ENCODE measurements at regions not wholly inside any gene's neighbourhood (a gene's known extent, or its start where the extent isn't known, plus 50 kb on each side); places are given as distances from the start of the nearest gene placed in this dataset.

DNA sequence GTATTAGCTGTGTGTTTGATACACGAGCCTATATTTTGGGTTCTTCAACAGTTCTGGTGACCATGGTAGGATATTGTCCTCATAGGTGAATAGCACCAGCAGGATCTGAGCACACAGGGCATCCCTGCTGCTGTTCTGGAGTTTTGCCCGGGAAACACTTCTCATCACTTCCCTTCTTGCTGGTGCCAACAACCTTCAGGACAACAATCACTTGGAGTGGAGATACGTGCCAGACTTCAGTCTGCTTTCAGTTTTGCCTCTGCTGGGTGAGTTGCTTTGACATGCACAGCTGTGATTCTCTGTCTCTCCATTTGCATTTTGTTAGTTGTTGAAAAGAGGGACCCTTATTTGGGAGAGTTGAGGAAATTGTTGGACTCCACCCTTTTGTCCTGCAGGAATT lies 1347.2 kb upstream of the DDX18 start:
- 48 to 50% methylated on average over 3 of the region's 3 CpGs for WGBS, 2 donors
- ATAC-seq (ENCODE audit: low FRiP score) = no peak

GRCh38 chr2:116477229-116477628 lies 1337.3 kb upstream of the DDX18 start:
- no peaks in the 10 kb centered on the region for H3K27me3 ChIP-seq (ENCODE audit: control insufficient read depth in 1 of 2, insufficient read depth in 2 of 2, low read length in 1 of 2)
- no peaks in the 10 kb centered on the region for H3K4me1 ChIP-seq (ENCODE audit: control insufficient read depth in 1 of 2, insufficient read depth in 2 of 2, low read length in 2 of 2)
- ATAC-seq (ENCODE audit: low FRiP score) (no peak), DNase-seq (no peak)
- peaks cover 2% of the 10 kb centered on the region for H3K9me3 ChIP-seq (ENCODE audit: control insufficient read depth, low read length)
- no peaks in the 10 kb centered on the region for H3K36me3 ChIP-seq (ENCODE audit: control insufficient read depth in 1 of 2, insufficient read depth in 2 of 2, low read length in 1 of 2)
- 73 to 81% methylated on average over 3 of the region's 3 CpGs for WGBS, 2 donors
- H3K27ac ChIP-seq (ENCODE audit: low read depth in 1 of 2, low read length in 2 of 2) = no peak overlapping the region
- no peak overlapping the region for H3K4me3 ChIP-seq (ENCODE audit: low read length in 2 of 2)
- intact Hi-C loops (cut with DNase I) = no loop called here

More for the DNA sequence above, 1347.2 kb upstream of the DDX18 start:
- H3K27me3 ChIP-seq (ENCODE audit: control insufficient read depth in 1 of 2, insufficient read depth in 2 of 2, low read length in 1 of 2) = no peaks in the 10 kb centered on the region
- intact Hi-C loops (cut with DNase I) = no loop called here
- no peak for DNase-seq
- H3K9me3 ChIP-seq (ENCODE audit: control insufficient read depth, low read length) = no peaks in the 10 kb centered on the region
- no peaks in the 10 kb centered on the region for H3K4me1 ChIP-seq (ENCODE audit: control insufficient read depth in 1 of 2, insufficient read depth in 2 of 2, low read length in 2 of 2)
- no peak overlapping the region for H3K27ac ChIP-seq (ENCODE audit: low read depth in 1 of 2, low read length in 2 of 2)
- no peak overlapping the region for H3K4me3 ChIP-seq (ENCODE audit: low read length in 2 of 2)
- no peaks in the 10 kb centered on the region for H3K36me3 ChIP-seq (ENCODE audit: control insufficient read depth in 1 of 2, insufficient read depth in 2 of 2, low read length in 1 of 2)

DNA sequence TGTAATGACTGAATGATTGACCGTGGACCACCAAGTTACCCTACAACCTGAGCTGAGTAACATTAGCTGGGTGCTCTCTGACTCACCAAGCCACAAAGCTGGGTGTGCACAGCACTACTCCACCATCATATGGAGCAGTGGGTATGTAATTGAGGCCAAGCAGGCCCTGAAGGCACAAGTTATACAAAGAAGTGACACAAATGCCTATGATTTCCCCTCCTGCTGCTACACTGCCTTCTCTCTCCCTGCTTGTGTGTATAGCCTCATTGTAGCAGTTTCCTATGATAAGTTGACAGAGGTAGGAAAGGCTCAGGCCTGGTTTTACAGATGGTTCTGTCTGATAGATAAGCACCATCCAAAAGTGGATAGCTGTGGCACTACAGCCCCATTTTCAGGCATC lies 1327.2 kb upstream of the DDX18 start:
- Histone ChIP-seq H3K4me3 (ENCODE audit: low read length in 2 of 2) (no peak overlapping the region), H3K27me3 (ENCODE audit: control insufficient read depth in 1 of 2, insufficient read depth in 2 of 2, low read length in 1 of 2) (no peaks in the 10 kb centered on the region), H3K36me3 (ENCODE audit: control insufficient read depth in 1 of 2, insufficient read depth in 2 of 2, low read length in 1 of 2) (no peaks in the 10 kb centered on the region), H3K27ac (ENCODE audit: low read depth in 1 of 2, low read length in 2 of 2) (no peak overlapping the region), H3K4me1 (ENCODE audit: control insufficient read depth in 1 of 2, insufficient read depth in 2 of 2, low read length in 2 of 2) (no peaks in the 10 kb centered on the region), H3K9me3 (ENCODE audit: control insufficient read depth, low read length) (peaks cover 5% of the 10 kb centered on the region)
- no peak for ATAC-seq (ENCODE audit: low FRiP score)
- WGBS, 2 donors = 88 to 90% methylated on average over 1 of the region's 1 CpG
- intact Hi-C loops (cut with DNase I) = no loop called here
- DNase-seq = no peak

DNA sequence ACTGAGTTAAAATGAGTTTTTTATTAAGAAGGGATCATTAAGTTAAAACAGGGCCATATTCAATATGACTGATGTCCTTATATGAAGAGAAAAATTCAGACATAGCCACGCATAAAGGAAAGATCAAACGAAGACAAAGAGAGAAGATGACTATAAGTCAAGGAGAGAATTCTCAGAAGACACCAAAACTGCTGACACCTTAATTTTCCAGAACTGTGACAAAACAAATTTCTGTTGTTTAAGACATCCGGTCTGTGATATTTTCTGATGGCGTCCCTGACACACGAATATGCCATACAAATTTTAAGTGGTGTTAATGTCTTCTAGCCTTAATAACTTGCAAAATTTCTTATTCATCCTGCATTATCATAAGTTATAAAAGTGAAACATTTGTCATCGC lies 1325.2 kb upstream of the DDX18 start:
- no peaks in the 10 kb centered on the region for H3K27me3 ChIP-seq (ENCODE audit: control insufficient read depth in 1 of 2, insufficient read depth in 2 of 2, low read length in 1 of 2)
- intact Hi-C loops (cut with DNase I) = no loop called here
- ATAC-seq (ENCODE audit: low FRiP score) = no peak
- H3K4me1 ChIP-seq (ENCODE audit: control insufficient read depth in 1 of 2, insufficient read depth in 2 of 2, low read length in 2 of 2) = no peaks in the 10 kb centered on the region
- no peak overlapping the region for H3K27ac ChIP-seq (ENCODE audit: low read depth in 1 of 2, low read length in 2 of 2)
- no peaks in the 10 kb centered on the region for H3K36me3 ChIP-seq (ENCODE audit: control insufficient read depth in 1 of 2, insufficient read depth in 2 of 2, low read length in 1 of 2)
- H3K4me3 ChIP-seq (ENCODE audit: low read length in 2 of 2) = no peak overlapping the region
- peaks cover 5% of the 10 kb centered on the region for H3K9me3 ChIP-seq (ENCODE audit: control insufficient read depth, low read length)
- WGBS, 2 donors = 80 to 84% methylated on average over 6 of the region's 6 CpGs
- no peak for DNase-seq

GRCh38 chr2:116489944-116490343 lies 1324.5 kb upstream of the DDX18 start:
- no peak for ATAC-seq (ENCODE audit: low FRiP score)
- Histone ChIP-seq H3K4me3 (ENCODE audit: low read length in 2 of 2) (no peak overlapping the region), H3K36me3 (ENCODE audit: control insufficient read depth in 1 of 2, insufficient read depth in 2 of 2, low read length in 1 of 2) (no peaks in the 10 kb centered on the region), H3K27me3 (ENCODE audit: control insufficient read depth in 1 of 2, insufficient read depth in 2 of 2, low read length in 1 of 2) (no peaks in the 10 kb centered on the region), H3K4me1 (ENCODE audit: control insufficient read depth in 1 of 2, insufficient read depth in 2 of 2, low read length in 2 of 2) (no peaks in the 10 kb centered on the region), H3K9me3 (ENCODE audit: control insufficient read depth, low read length) (peaks cover 2% of the 10 kb centered on the region), H3K27ac (ENCODE audit: low read depth in 1 of 2, low read length in 2 of 2) (no peak overlapping the region)
- no peak for DNase-seq
- 56 to 76% methylated on average over 1 of the region's 1 CpG for WGBS, 2 donors
- intact Hi-C loops (cut with DNase I) = no loop called here

DNA sequence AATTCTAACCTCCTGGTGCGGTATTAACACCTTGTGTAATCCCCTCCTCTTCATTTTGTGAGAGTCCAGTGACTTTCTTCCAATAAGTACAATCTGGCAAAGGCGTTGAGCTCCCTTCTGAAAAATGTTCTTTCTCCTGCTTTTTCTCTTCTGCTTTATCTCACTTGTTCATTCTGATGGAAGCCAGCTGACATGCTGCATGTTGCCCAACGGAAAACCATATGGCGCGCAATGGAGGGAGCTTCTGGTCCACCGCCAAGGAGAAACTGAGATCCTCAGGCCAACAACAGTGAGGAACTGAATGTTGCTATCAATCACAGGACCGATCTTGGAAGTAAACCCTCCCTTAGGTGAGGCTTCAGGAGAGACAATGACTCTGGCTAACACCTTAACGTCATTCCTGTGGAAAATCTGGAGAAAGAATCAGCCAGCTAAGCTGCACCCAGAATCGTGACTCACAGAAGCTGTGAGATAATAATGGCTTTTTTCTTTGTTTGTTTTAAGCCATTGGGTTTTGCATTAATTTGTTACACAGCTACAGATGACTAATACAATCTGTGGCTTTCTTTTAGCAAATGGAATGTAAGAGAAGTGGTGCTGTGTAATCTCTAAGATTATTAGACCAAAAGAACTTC lies 1323.9 kb upstream of the DDX18 start:
- H3K27ac ChIP-seq (ENCODE audit: low read depth in 1 of 2, low read length in 2 of 2) = no peak overlapping the region
- H3K4me3 ChIP-seq (ENCODE audit: low read length in 2 of 2) = no peak overlapping the region
- ATAC-seq (ENCODE audit: low FRiP score) = no peak
- no peak for DNase-seq
- no peaks in the 10 kb centered on the region for H3K36me3 ChIP-seq (ENCODE audit: control insufficient read depth in 1 of 2, insufficient read depth in 2 of 2, low read length in 1 of 2)
- intact Hi-C loops (cut with DNase I) = no loop called here
- no peaks in the 10 kb centered on the region for H3K9me3 ChIP-seq (ENCODE audit: control insufficient read depth, low read length)
- no peaks in the 10 kb centered on the region for H3K27me3 ChIP-seq (ENCODE audit: control insufficient read depth in 1 of 2, insufficient read depth in 2 of 2, low read length in 1 of 2)
- 69 to 72% methylated on average over 9 of the region's 9 CpGs for WGBS, 2 donors
- H3K4me1 ChIP-seq (ENCODE audit: control insufficient read depth in 1 of 2, insufficient read depth in 2 of 2, low read length in 2 of 2) = no peaks in the 10 kb centered on the region

DNA sequence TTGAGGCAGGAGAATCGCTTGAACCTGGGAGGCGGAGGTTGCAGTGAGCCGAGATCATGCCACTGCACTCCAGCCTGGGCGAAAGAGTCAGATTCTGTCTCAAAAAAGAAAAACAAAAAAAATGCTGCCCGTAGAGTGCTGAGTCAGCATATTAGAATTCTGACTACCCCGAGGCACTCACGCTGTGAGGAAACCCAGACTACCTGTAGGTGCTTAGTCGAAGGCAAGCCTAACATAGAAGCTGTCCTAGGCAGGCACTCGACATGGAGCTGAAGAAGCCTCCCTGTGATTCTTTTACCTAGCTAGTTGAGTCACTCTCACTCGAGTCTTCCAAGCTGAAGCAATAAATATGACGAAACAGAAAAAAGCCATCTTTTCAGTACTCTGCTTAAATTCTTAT lies 1323.2 kb upstream of the DDX18 start:
- DNase-seq = no peak
- Histone ChIP-seq H3K27me3 (ENCODE audit: control insufficient read depth in 1 of 2, insufficient read depth in 2 of 2, low read length in 1 of 2) (no peaks in the 10 kb centered on the region), H3K4me1 (ENCODE audit: control insufficient read depth in 1 of 2, insufficient read depth in 2 of 2, low read length in 2 of 2) (no peaks in the 10 kb centered on the region), H3K27ac (ENCODE audit: low read depth in 1 of 2, low read length in 2 of 2) (no peak overlapping the region), H3K4me3 (ENCODE audit: low read length in 2 of 2) (no peak overlapping the region), H3K36me3 (ENCODE audit: control insufficient read depth in 1 of 2, insufficient read depth in 2 of 2, low read length in 1 of 2) (no peaks in the 10 kb centered on the region), H3K9me3 (ENCODE audit: control insufficient read depth, low read length) (no peaks in the 10 kb centered on the region)
- intact Hi-C loops (cut with DNase I) = no loop called here
- 79 to 82% methylated on average over 11 of the region's 11 CpGs for WGBS, 2 donors
- no peak for ATAC-seq (ENCODE audit: low FRiP score)

DNA sequence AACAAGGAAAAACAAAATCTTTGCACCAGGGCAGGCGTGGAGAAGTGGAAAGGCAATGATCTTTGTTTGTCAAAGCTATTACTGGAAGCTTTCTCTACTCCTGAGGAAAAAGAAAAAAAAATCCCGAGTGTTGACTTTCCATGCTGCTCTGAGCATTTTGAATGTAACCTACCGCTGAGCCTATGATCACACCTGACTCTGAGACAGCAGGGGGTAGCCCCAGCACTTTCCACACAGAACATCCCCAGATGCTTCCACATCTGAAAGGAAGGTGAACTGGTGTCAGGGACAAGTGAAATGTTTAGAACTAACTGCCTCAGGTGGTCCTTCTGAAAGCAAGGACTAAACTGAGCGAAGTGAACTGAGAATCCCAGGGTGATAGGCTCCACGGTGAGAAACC lies 1315.1 kb upstream of the DDX18 start:
- H3K36me3 ChIP-seq (ENCODE audit: control insufficient read depth in 1 of 2, insufficient read depth in 2 of 2, low read length in 1 of 2) = no peaks in the 10 kb centered on the region
- 31 to 35% methylated on average over 5 of the region's 5 CpGs for WGBS, 2 donors
- H3K4me3 ChIP-seq (ENCODE audit: low read length in 2 of 2) = no peak overlapping the region

DNA sequence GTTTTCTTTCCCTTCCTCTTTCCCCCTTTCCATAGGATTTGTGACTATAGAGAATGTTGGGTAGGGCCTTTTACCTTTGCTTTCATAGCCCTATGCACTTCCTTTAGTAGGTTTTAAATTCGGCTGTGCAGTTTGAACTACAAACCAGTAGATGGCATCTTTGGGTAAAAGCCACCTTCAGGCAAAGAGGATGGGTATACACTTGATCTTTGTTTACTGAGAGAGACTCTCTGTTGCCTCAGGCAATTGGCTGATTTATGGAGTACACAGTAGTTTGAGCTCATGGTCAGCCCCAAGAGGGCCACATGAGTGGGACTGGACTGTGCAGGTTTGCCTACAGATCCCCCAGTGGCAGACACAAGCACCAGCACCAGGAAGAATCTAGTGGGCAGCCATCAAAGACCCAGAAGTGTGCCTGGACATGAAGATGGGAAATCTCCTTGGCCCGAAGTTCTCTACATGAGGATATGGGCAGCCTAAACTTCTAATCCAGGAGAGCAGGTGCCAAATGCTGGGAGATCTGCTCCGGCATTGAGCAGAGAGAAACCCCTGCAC lies 1304.3 kb upstream of the DDX18 start:
- H3K9me3 ChIP-seq (ENCODE audit: control insufficient read depth, low read length) = peaks cover 2% of the 10 kb centered on the region
- H3K27ac ChIP-seq (ENCODE audit: low read depth in 1 of 2, low read length in 2 of 2) = no peak overlapping the region
- WGBS, 2 donors = 37 to 38% methylated on average over 3 of the region's 3 CpGs
- ATAC-seq (ENCODE audit: low FRiP score) = no peak
- no peaks in the 10 kb centered on the region for H3K4me1 ChIP-seq (ENCODE audit: control insufficient read depth in 1 of 2, insufficient read depth in 2 of 2, low read length in 2 of 2)
- H3K36me3 ChIP-seq (ENCODE audit: control insufficient read depth in 1 of 2, insufficient read depth in 2 of 2, low read length in 1 of 2) = no peaks in the 10 kb centered on the region
- no peak overlapping the region for H3K4me3 ChIP-seq (ENCODE audit: low read length in 2 of 2)
- H3K27me3 ChIP-seq (ENCODE audit: control insufficient read depth in 1 of 2, insufficient read depth in 2 of 2, low read length in 1 of 2) = no peaks in the 10 kb centered on the region
- no peak for DNase-seq
- intact Hi-C loops (cut with DNase I) = no loop called here

More for the DNA sequence above, 1315.1 kb upstream of the DDX18 start:
- Histone ChIP-seq H3K9me3 (ENCODE audit: control insufficient read depth, low read length) (no peaks in the 10 kb centered on the region), H3K4me1 (ENCODE audit: control insufficient read depth in 1 of 2, insufficient read depth in 2 of 2, low read length in 2 of 2) (no peaks in the 10 kb centered on the region), H3K27ac (ENCODE audit: low read depth in 1 of 2, low read length in 2 of 2) (no peak overlapping the region), H3K27me3 (ENCODE audit: control insufficient read depth in 1 of 2, insufficient read depth in 2 of 2, low read length in 1 of 2) (no peaks in the 10 kb centered on the region)
- intact Hi-C loops (cut with DNase I) = no loop called here
- ATAC-seq (ENCODE audit: low FRiP score) (no peak), DNase-seq (no peak)

Measured in aorta (tissue), 5 donors.